ACC112 (cell line): ENCODE measurements at regions not wholly inside any gene's neighbourhood (a gene's known extent, or its start where the extent isn't known, plus 50 kb on each side); places are given as distances from the start of the nearest gene placed in this dataset.

Experiments
- H2AFZ ChIP-seq: fragments of 200-600 bp; sonication (generic); one replicate; pipeline ENCODE4 v1.6.0; 2017; ENCODE audit warnings: antibody characterized with exemption, low read length; ENCODE audit not compliant: unreplicated experiment
- H3K27ac ChIP-seq: fragments of 200-600 bp; sonication (generic); 2 replicates; pipeline ENCODE4 v1.5.1; 2014; ENCODE audit warnings: low read depth, mild to moderate bottlenecking, antibody characterized with exemption, low read length, moderate library complexity
- H3K27me3 ChIP-seq: fragments of 200-600 bp; sonication (generic); 2 replicates; pipeline ENCODE4 v1.6.1; 2014; ENCODE audit warnings: mild to moderate bottlenecking, antibody characterized with exemption, low read length, moderate library complexity, mixed read lengths; ENCODE audit not compliant: insufficient read depth
- H3K36me3 ChIP-seq: fragments of 200-600 bp; sonication (generic); 2 replicates; pipeline ENCODE4 v1.6.1; 2016; ENCODE audit warnings: mild to moderate bottlenecking, antibody characterized with exemption, low read length, moderate library complexity, mixed read lengths; ENCODE audit not compliant: insufficient read depth
- H3K4me1 ChIP-seq: fragments of 200-600 bp; sonication (generic); one replicate; pipeline ENCODE4 v1.6.1; 2016; ENCODE audit warnings: low read length, mixed read lengths; ENCODE audit not compliant: insufficient read depth, unreplicated experiment, control insufficient read depth
- H3K4me3 ChIP-seq: fragments of 200-600 bp; sonication (generic); 2 replicates; pipeline ENCODE4 v1.5.1; 2014; ENCODE audit warnings: mild to moderate bottlenecking, low read depth, low read length
- H3K79me2 ChIP-seq: fragments of 200-600 bp; sonication (generic); one replicate; pipeline ENCODE4 v1.6.0; 2016; ENCODE audit warnings: low read length; ENCODE audit not compliant: control insufficient read depth, unreplicated experiment, insufficient read depth

DNA sequence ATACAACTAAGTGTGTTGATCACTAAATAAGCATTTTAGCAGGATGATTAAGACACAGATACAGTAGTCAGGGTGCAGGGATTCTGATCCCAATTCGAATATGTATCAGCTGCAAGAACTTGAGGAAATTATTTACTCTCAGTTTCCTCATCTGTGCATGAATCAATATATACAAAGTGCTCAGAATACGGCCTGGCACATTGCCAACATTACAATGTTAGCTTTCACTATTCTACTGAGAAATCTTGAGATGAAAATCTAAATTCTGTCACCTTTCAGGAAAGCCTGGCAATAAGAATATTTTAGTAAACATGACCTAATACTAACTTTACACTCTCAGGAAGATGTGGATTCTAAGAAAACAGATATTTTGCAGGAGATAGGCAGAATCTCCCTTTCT lies 1001.6 kb upstream of the IGFBP7 start:
- Histone ChIP-seq H3K4me1 (no peaks in the 10 kb centered on the region), H3K27ac (no peak overlapping the region), H3K27me3 (no peaks in the 10 kb centered on the region), H3K36me3 (no peaks in the 10 kb centered on the region), H2AFZ (no peak overlapping the region), H3K79me2 (no peaks in the 10 kb centered on the region), H3K4me3 (no peak overlapping the region)

DNA sequence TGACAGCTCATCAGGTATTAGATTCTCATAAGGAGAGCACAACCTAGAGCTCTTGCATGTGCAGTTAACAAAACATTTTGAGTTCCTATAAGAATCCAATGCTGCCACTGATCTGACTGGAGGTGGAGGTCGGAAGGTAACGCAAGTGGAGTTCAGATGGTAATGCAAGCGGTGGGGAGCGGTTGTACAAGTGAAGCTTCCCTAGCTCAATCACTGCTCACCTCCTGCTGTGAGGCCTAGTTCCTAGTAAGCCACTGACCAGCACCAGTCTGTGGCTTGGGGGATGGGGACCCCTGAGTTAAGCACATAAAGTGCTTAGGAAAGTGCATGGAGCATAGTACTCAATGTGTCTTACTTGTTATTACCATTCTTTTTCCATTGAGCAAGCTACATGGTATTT lies 983.2 kb upstream of the IGFBP7 start:
- Histone ChIP-seq H3K4me1 (no peaks in the 10 kb centered on the region), H3K27ac (no peak overlapping the region), H3K27me3 (no peaks in the 10 kb centered on the region), H2AFZ (no peak overlapping the region), H3K4me3 (no peak overlapping the region), H3K79me2 (no peaks in the 10 kb centered on the region), H3K36me3 (no peaks in the 10 kb centered on the region)

DNA sequence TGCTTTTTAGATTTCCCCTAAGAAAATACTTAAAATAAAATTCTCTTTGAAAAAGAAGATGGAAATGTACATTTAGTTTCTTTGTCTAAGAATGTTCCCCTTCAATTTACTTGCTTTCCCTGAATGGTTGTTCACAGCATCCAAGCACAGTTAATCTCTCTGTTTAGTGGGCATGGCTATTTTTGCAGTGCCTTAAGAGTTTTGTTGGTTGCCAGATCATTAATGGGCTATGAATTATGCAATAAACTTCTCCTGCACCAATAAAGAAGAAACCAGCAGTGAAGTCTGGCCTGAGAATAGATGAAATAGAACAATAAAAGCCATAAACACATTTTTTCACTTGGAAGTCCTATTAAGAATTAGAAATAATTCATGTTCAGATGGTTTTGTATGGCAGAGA lies 980.4 kb upstream of the IGFBP7 start:
- no peak overlapping the region for H3K27ac ChIP-seq
- H2AFZ ChIP-seq = no peak overlapping the region
- H3K36me3 ChIP-seq = no peaks in the 10 kb centered on the region
- H3K27me3 ChIP-seq = no peaks in the 10 kb centered on the region
- H3K79me2 ChIP-seq = no peaks in the 10 kb centered on the region
- no peaks in the 10 kb centered on the region for H3K4me1 ChIP-seq
- no peak overlapping the region for H3K4me3 ChIP-seq

DNA sequence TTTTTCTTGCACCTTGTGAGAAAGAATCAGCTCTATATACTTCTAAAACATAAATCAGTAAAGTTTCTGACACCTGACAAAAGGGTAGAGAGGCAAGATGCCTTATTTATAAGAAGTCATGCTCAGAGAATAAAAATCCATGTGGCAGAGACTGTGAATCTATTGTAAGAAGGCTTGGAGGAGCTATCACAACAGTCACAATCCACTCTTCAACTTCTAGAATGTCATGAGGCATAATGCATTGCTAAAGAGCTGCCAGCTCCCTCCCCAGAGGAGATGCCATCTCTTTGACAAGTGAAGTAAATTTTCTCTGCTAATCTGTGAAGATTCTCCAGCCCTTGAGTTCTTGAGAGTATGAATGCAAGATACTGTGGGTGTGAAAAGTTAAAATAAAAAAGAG lies 971.2 kb upstream of the IGFBP7 start:
- Histone ChIP-seq H3K27me3 (no peaks in the 10 kb centered on the region), H2AFZ (no peak overlapping the region), H3K4me1 (no peaks in the 10 kb centered on the region), H3K27ac (no peak overlapping the region), H3K4me3 (no peak overlapping the region), H3K79me2 (no peaks in the 10 kb centered on the region), H3K36me3 (no peaks in the 10 kb centered on the region)

DNA sequence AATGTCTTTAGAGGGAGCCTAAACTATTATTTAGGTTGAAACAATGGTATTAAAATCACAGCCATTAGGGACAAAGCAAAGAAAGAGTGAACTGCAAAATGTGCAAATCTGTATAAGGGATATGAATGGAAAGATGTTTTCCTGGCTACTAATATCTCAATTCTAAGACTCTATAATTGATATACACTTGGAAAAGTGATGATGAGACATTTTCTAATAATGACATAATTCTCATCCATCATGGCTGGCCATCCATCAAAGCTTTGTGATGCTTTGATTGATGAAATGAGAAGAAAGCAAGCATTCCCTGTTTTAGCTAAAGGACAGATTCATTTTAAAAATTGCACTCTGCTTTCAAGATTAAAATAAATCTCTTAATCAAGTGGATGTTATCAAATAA lies 965.5 kb upstream of the IGFBP7 start:
- Histone ChIP-seq H2AFZ (no peak overlapping the region), H3K4me3 (no peak overlapping the region), H3K27me3 (no peaks in the 10 kb centered on the region), H3K4me1 (no peaks in the 10 kb centered on the region), H3K27ac (no peak overlapping the region), H3K79me2 (no peaks in the 10 kb centered on the region), H3K36me3 (no peaks in the 10 kb centered on the region)

DNA sequence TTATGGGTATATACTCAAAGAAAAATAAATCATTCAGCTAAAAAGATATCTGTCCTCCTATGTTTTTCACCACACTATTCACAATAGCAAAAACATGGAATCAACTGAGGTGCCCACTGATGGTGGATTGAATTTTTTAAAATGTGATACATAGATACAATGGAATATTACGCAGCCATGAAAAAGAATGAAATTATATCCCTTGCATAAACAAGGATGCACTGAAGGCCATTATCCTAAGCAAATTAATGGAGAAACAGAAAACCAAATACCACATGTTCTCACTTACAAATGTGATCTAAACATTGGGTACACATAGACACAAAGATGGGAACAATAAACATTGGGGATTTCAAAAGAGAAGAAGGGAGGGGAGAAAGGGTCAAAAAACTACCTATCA lies 964.2 kb upstream of the IGFBP7 start:
- H3K4me3 ChIP-seq = no peak overlapping the region
- no peaks in the 10 kb centered on the region for H3K27me3 ChIP-seq
- no peaks in the 10 kb centered on the region for H3K4me1 ChIP-seq
- no peaks in the 10 kb centered on the region for H3K79me2 ChIP-seq
- H3K27ac ChIP-seq = no peak overlapping the region
- no peaks in the 10 kb centered on the region for H3K36me3 ChIP-seq
- no peak overlapping the region for H2AFZ ChIP-seq

DNA sequence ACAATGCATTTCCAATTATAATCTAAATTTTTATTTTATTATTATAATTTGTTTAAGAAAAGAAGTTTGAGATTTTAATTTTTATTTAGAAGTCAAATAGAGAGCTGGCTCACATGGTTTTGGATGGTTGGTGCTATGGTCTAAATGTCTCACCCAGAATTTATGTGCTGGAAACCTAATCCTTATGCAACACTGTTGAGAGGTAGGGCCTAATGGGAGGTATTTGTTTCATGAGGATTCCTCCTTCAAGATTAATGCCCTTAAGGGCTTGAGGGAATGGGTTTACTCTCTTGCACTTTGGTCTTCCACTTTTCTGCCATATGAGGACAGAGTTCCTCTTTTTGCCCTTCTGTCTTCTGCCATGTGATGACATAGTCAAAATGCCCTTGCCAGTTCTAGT lies 960.5 kb upstream of the IGFBP7 start:
- Histone ChIP-seq H2AFZ (no peak overlapping the region), H3K27ac (no peak overlapping the region), H3K79me2 (no peaks in the 10 kb centered on the region), H3K27me3 (no peaks in the 10 kb centered on the region), H3K4me3 (no peak overlapping the region), H3K4me1 (no peaks in the 10 kb centered on the region), H3K36me3 (no peaks in the 10 kb centered on the region)

DNA sequence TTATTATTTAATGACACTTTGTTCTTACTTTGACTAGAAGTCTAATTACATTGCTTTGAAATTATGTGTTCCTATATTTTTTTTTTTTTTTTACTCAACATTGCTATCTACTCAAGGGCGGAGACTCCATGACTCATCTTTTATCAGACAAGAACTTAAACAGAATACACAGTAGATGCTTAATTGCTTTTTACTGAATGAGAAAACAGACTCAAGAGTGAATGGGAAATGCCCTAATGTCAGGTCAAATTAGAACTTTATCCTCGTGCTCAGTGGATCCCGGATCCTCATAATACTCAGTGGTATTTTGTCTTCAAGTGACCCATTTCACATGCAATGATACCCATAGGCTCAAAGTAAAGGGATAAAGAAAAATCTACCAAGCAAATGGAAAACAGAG lies 954.5 kb upstream of the IGFBP7 start:
- H3K27me3 ChIP-seq = no peaks in the 10 kb centered on the region
- H3K4me1 ChIP-seq = no peaks in the 10 kb centered on the region
- H3K79me2 ChIP-seq = no peaks in the 10 kb centered on the region
- H2AFZ ChIP-seq = no peak overlapping the region
- no peak overlapping the region for H3K27ac ChIP-seq
- no peaks in the 10 kb centered on the region for H3K36me3 ChIP-seq
- no peak overlapping the region for H3K4me3 ChIP-seq

DNA sequence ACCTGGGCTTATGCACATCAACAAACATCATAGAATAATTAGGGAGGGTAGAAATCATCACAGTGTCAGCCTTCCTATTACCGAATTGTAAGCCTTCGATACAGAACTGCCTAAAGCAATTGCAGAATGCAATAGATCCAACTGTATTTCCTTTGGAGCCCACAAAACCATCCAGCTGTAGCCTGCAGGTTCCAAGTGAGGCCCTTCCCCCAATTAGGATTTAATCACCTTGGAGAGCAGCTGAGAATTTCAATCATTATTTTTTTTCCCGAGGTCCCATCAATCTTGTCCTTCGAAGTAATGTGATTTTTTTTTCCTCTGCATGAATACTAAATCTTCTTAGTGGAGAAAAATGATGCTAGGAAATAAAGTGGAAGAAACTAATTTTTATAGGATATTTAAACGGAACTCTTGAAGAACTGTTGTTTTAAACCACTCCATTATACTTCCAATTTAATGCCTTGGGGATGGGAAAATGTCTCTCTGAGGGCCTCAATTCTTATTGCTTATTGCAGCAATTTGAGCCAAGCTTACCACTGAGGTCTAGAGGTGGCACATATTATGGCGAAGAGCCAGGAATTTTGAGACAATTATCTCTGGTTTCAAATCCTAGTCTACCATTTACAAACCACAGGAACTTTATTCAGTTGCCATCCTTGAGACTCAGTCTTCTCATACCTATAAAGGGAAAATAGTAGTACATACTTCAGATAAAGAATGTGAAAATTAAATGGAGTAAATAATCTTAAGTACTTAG lies 953.4 kb upstream of the IGFBP7 start:
- Histone ChIP-seq H2AFZ (no peak overlapping the region), H3K27me3 (no peaks in the 10 kb centered on the region), H3K4me3 (no peak overlapping the region), H3K79me2 (no peaks in the 10 kb centered on the region), H3K36me3 (no peaks in the 10 kb centered on the region), H3K4me1 (no peaks in the 10 kb centered on the region), H3K27ac (no peak overlapping the region)

DNA sequence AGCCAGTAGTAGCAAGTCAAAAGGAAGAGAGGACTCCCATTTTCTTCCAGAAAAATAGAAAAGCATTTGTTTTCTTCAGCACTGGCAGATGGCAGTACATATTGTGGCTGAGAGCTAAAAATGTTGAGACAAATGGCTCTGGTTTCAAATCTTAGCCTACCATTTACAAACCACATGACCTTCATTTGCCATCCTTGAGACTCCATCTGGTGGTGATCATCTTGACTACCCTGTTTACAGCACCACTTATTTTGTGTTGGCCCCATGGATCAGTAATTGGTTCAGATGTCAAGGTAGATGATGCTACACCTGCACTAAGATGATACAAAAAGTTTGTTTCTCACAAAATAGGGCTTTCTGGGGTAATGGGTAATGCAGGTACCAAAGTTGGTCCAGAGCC lies 951.8 kb upstream of the IGFBP7 start:
- Histone ChIP-seq H2AFZ (no peak overlapping the region), H3K27me3 (no peaks in the 10 kb centered on the region), H3K79me2 (no peaks in the 10 kb centered on the region), H3K27ac (no peak overlapping the region), H3K36me3 (no peaks in the 10 kb centered on the region), H3K4me3 (no peak overlapping the region), H3K4me1 (no peaks in the 10 kb centered on the region)

DNA sequence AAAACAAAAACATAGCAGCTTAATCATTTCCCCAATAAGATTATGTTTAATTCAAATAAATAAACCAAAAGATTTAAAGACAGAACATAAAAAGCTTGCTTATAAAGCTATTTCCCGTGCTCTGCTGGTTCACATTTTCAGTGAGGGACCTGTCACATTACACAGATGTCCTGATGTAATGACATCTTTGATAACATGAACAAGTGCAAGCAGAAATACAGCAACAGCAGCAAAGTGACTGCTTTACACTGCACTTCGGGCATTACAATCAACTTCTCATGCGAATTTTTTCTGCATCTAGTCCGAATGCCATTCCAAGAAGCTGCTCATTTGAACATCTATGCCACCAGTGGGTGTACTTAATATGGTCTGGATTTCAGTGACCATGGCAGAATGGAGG lies 940.3 kb upstream of the IGFBP7 start:
- no peaks in the 10 kb centered on the region for H3K36me3 ChIP-seq
- H3K79me2 ChIP-seq = no peaks in the 10 kb centered on the region
- H3K4me1 ChIP-seq = no peaks in the 10 kb centered on the region
- H2AFZ ChIP-seq = no peak overlapping the region
- no peaks in the 10 kb centered on the region for H3K27me3 ChIP-seq
- H3K27ac ChIP-seq = no peak overlapping the region
- H3K4me3 ChIP-seq = no peak overlapping the region
